Tibial nerve (tissue), 4 donors: ENCODE measurements at regions not wholly inside any gene's neighbourhood (a gene's known extent, or its start where the extent isn't known, plus 50 kb on each side); places are given as distances from the start of the nearest gene placed in this dataset.

Experiments used
- DNase-seq, 2 donors: peaks; one replicate each; pipeline ENCODE4 v3.0.0-alpha.2; 2019; ENCODE audit warnings: low spot score in 2 of 2
- H3K27ac ChIP-seq, 4 donors: fragments of 200-600 bp; sonication (generic) in 3 of 4; one replicate each; pipeline ENCODE4 v1.5.1; 2017 to 2019; ENCODE audit warnings: mild to moderate bottlenecking in 1 of 4
- H3K27me3 ChIP-seq, 2 donors: fragments of 200-600 bp; sonication (generic) in 1 of 2; one replicate each; pipeline versions ENCODE4 v1.5.1 to v1.6.0; 2017 to 2019
- H3K36me3 ChIP-seq, 3 donors: fragments of 200-600 bp; sonication (generic); one replicate each; pipeline ENCODE4 v1.5.1; 2018 to 2019
- H3K4me1 ChIP-seq, 4 donors: fragments of 200-600 bp; sonication (generic) in 3 of 4; one replicate each; pipeline ENCODE4 v1.5.1; 2017 to 2019
- H3K4me3 ChIP-seq, 4 donors: fragments of 200-600 bp; sonication (generic) in 3 of 4; one replicate each; pipeline ENCODE4 v1.5.1; 2017 to 2019; ENCODE audit warnings: mild to moderate bottlenecking in 1 of 4, moderate library complexity in 1 of 4
- H3K9me3 ChIP-seq, 4 donors: fragments of 200-600 bp; sonication (generic) in 3 of 4; one replicate each; pipeline ENCODE4 v1.5.1; 2017 to 2019
- CTCF ChIP-seq, 5 experiments: fragments of 200-600 bp in 3 of 5; fragments of 450-650 bp in 2 of 5; sonication (generic) in 3 of 5; IDR thresholded peaks; one replicate each; pipeline ENCODE4 v1.5.1; 2016 to 2019; ENCODE audit warnings: antibody characterized with exemption in 5 of 5, mild to moderate bottlenecking in 3 of 5, moderate library complexity in 2 of 5
- EP300 ChIP-seq, 2 donors: sonication (generic); formaldehyde crosslinking; IDR thresholded peaks; one replicate each; pipeline ENCODE4 v1.6.1; 2017; ENCODE audit warnings: antibody characterized with exemption in 2 of 2, mild to moderate bottlenecking in 1 of 2
- POLR2A ChIP-seq, 2 donors: fragments of 450-650 bp; IDR thresholded peaks; one replicate each; pipeline ENCODE4 v1.6.1; 2017; ENCODE audit warnings: antibody characterized with exemption in 2 of 2, mild to moderate bottlenecking in 2 of 2, moderate library complexity in 2 of 2
- WGBS, 2 donors: methylation state at CpG; one replicate each; pipeline ENCODE4 v1.1.5; 2018; 5-methylcytosine and 5-hydroxymethylcytosine counted together

- Histone ChIP-seq H3K27ac (peak overlapping the region in 2 of 4 donors; percentile 83 to 85), H3K9me3 (no peaks in the 10 kb centered on the region), H3K4me3 (no peak overlapping the region), H3K4me1 (peaks cover 0 to 30% (median 1%) of the 10 kb centered on the region in 4 donors), H3K27me3 (no peaks in the 10 kb centered on the region), H3K36me3 (no peaks in the 10 kb centered on the region)
- TF ChIP-seq EP300 (IDR thresholded peaks at IDR 0.05) (peak in 1 of 2 donors; percentile 28), POLR2A (IDR thresholded peaks at IDR 0.05) (no peak)
- DNase-seq: no peak
Observed at GRCh38 chr2:55761024-55761423, 67.4 kb upstream of the PNPT1 start.

GRCh38 chr2:55760125-55760524 lies 66.5 kb upstream of the PNPT1 start:
- H3K9me3 ChIP-seq: no peaks in the 10 kb centered on the region
- no peak overlapping the region for H3K4me3 ChIP-seq
- H3K27ac ChIP-seq: peak overlapping the region in 1 of 4 donors; percentile 49
- 97 to 100% methylated on average over 2 of the region's 2 CpGs for WGBS, 2 donors
- peaks cover 0 to 30% (median 1%) of the 10 kb centered on the region in 4 donors for H3K4me1 ChIP-seq
- H3K27me3 ChIP-seq: no peaks in the 10 kb centered on the region
- no peak for DNase-seq
- TF ChIP-seq CTCF (IDR thresholded peaks at IDR 0.05): no peak
- TF ChIP-seq EP300 (IDR thresholded peaks at IDR 0.05): no peak
- no peak for TF ChIP-seq POLR2A (IDR thresholded peaks at IDR 0.05)
- no peaks in the 10 kb centered on the region for H3K36me3 ChIP-seq

- DNase-seq: no peak
- TF ChIP-seq CTCF (IDR thresholded peaks at IDR 0.05): no peak
- no peak for TF ChIP-seq EP300 (IDR thresholded peaks at IDR 0.05)
- peaks cover 0 to 30% (median 1%) of the 10 kb centered on the region in 4 donors for H3K4me1 ChIP-seq
- no peak overlapping the region for H3K27ac ChIP-seq
- WGBS, 2 donors: 71 to 82% methylated on average over 5 of the region's 5 CpGs
- H3K36me3 ChIP-seq: no peaks in the 10 kb centered on the region
- H3K27me3 ChIP-seq: no peaks in the 10 kb centered on the region
- H3K9me3 ChIP-seq: no peaks in the 10 kb centered on the region
- H3K4me3 ChIP-seq: no peak overlapping the region
Observed at GRCh38 chr2:55759271-55759921, 65.8 kb upstream of the PNPT1 start.

GRCh38 chr2:55751966-55752365 lies 58.3 kb upstream of the PNPT1 start:
- H3K9me3 ChIP-seq: peaks cover 0 to 7% (median 0%) of the 10 kb centered on the region in 4 donors
- DNase-seq: no peak
- H3K36me3 ChIP-seq: no peaks in the 10 kb centered on the region
- H3K27ac ChIP-seq: no peak overlapping the region
- WGBS, 2 donors: 17 to 27% methylated on average over 1 of the region's 1 CpG
- no peaks in the 10 kb centered on the region for H3K27me3 ChIP-seq
- no peak overlapping the region for H3K4me3 ChIP-seq
- no peak for TF ChIP-seq POLR2A (IDR thresholded peaks at IDR 0.05)
- no peak for TF ChIP-seq CTCF (IDR thresholded peaks at IDR 0.05)
- TF ChIP-seq EP300 (IDR thresholded peaks at IDR 0.05): peak in 1 of 2 donors; percentile 10
- no peaks in the 10 kb centered on the region for H3K4me1 ChIP-seq

GRCh38 chr2:55743583-55743982 lies 49.9 kb upstream of the PNPT1 start:
- H3K36me3 ChIP-seq: no peaks in the 10 kb centered on the region
- TF ChIP-seq CTCF (IDR thresholded peaks at IDR 0.05): no peak
- TF ChIP-seq EP300 (IDR thresholded peaks at IDR 0.05): no peak
- no peak for TF ChIP-seq POLR2A (IDR thresholded peaks at IDR 0.05)
- no peaks in the 10 kb centered on the region for H3K4me1 ChIP-seq
- no peaks in the 10 kb centered on the region for H3K27me3 ChIP-seq
- H3K9me3 ChIP-seq: no peaks in the 10 kb centered on the region
- DNase-seq: no peak
- WGBS, 2 donors: 46 to 58% methylated on average over 1 of the region's 1 CpG
- H3K4me3 ChIP-seq: no peak overlapping the region
- no peak overlapping the region for H3K27ac ChIP-seq
